ENCODE measurements at regions not wholly inside any gene's neighbourhood (a gene's known extent, or its start where the extent isn't known, plus 50 kb on each side); places are given as distances from the start of the nearest gene placed in this dataset.
"Not testable (repeated sequence)": the region's sequence is repeated elsewhere in the genome, so short reads cannot be mapped to it uniquely, and the experiment has no call there.

GRCh38 chr12:84033162-84033561 is 879.4 kb downstream of the SLC6A15 start:
- no peak for TF ChIP-seq CTCF (IDR thresholded peaks at IDR 0.05)
- peaks cover 5% of the 10 kb centered on the region for H3K9me3 Mint-ChIP-seq
- H3K27me3 Mint-ChIP-seq, result no peaks in the 10 kb centered on the region
- ChIA-PET CTCF (no interaction called here), POLR2A (no interaction called here)
- DNase-seq, result no peak
- intact Hi-C loops (cut with micrococcal nuclease), result no loop called here
- no peaks in the 10 kb centered on the region for H3K36me3 Mint-ChIP-seq (ENCODE audit: low read depth)
- no peak for ATAC-seq (ENCODE audit: low read depth)
- H3K27ac Mint-ChIP-seq, result no peak overlapping the region
- H3K4me3 Mint-ChIP-seq, result no peak overlapping the region
- no peaks in the 10 kb centered on the region for H3K4me1 Mint-ChIP-seq

- POLR2A ChIA-PET; CTCF ChIA-PET; H3K27ac Mint-ChIP-seq; H3K27me3 Mint-ChIP-seq; DNase-seq; H3K4me1 Mint-ChIP-seq; H3K4me3 Mint-ChIP-seq; H3K36me3 Mint-ChIP-seq (ENCODE audit: low read depth); intact Hi-C loops (cut with micrococcal nuclease); ATAC-seq (ENCODE audit: low read depth): not testable (repeated sequence)
- peaks cover 14% of the 10 kb centered on the region for H3K9me3 Mint-ChIP-seq
These were observed 893.9 kb downstream of the SLC6A15 start for GRCh38 chr12:84018556-84019179.

DNA sequence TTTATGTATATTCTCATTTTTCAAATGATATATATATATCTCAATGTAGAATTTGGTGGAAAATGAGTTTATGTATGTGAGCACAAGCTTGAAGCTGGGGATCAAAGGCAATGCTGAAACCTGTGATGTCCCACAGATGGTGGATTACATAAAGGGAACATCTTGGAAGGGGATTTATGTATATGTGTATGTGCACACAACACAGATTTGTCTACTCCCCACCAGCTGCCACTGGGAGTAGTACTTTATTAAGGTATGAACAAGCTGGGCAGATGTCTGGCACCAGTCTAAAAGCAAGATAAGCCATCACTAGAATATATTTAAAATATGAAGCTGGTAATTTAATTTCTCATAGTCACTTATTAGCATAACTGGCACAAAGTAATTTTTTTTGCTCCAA is 895.6 kb downstream of the SLC6A15 start:
- no peaks in the 10 kb centered on the region for H3K4me1 Mint-ChIP-seq
- no peaks in the 10 kb centered on the region for H3K27me3 Mint-ChIP-seq
- H3K27ac Mint-ChIP-seq, result no peak overlapping the region
- intact Hi-C loops (cut with micrococcal nuclease), result no loop called here
- H3K36me3 Mint-ChIP-seq (ENCODE audit: low read depth), result no peaks in the 10 kb centered on the region
- ATAC-seq (ENCODE audit: low read depth) (no peak), DNase-seq (no peak)
- peaks cover 15% of the 10 kb centered on the region for H3K9me3 Mint-ChIP-seq
- POLR2A ChIA-PET, result no interaction called here
- CTCF ChIA-PET, result no interaction called here
- no peak overlapping the region for H3K4me3 Mint-ChIP-seq
- TF ChIP-seq CTCF (IDR thresholded peaks at IDR 0.05), result no peak

GRCh38 chr12:83997423-83997822 is 915.2 kb downstream of the SLC6A15 start:
- ChIA-PET CTCF (no interaction called here), POLR2A (no interaction called here)
- Mint-ChIP-seq H3K4me3 (no peak overlapping the region), H3K36me3 (ENCODE audit: low read depth) (no peaks in the 10 kb centered on the region), H3K4me1 (no peaks in the 10 kb centered on the region), H3K27ac (no peak overlapping the region), H3K27me3 (no peaks in the 10 kb centered on the region), H3K9me3 (peaks cover 2% of the 10 kb centered on the region)
- intact Hi-C loops (cut with micrococcal nuclease), result no loop called here
- no peak for TF ChIP-seq CTCF (IDR thresholded peaks at IDR 0.05)
- no peak for ATAC-seq (ENCODE audit: low read depth)
- DNase-seq, result no peak

- Mint-ChIP-seq H3K4me3 (no peak overlapping the region), H3K27me3 (no peaks in the 10 kb centered on the region), H3K36me3 (ENCODE audit: low read depth) (no peaks in the 10 kb centered on the region), H3K4me1 (no peaks in the 10 kb centered on the region), H3K9me3 (peaks cover 2% of the 10 kb centered on the region), H3K27ac (no peak overlapping the region)
- ChIA-PET POLR2A (no interaction called here), CTCF (no interaction called here)
- intact Hi-C loops (cut with micrococcal nuclease), result no loop called here
- DNase-seq (no peak), ATAC-seq (ENCODE audit: low read depth) (no peak)
- no peak for TF ChIP-seq CTCF (IDR thresholded peaks at IDR 0.05)
These were observed 915.9 kb downstream of the SLC6A15 start for GRCh38 chr12:83996671-83997070.

GRCh38 chr12:83985084-83985483 is 927.5 kb downstream of the SLC6A15 start:
- TF ChIP-seq CTCF (IDR thresholded peaks at IDR 0.05), result no peak
- Mint-ChIP-seq H3K27ac (no peak overlapping the region), H3K9me3 (no peaks in the 10 kb centered on the region), H3K4me3 (no peak overlapping the region), H3K27me3 (no peaks in the 10 kb centered on the region), H3K4me1 (no peaks in the 10 kb centered on the region), H3K36me3 (ENCODE audit: low read depth) (no peaks in the 10 kb centered on the region)
- CTCF ChIA-PET, result no interaction called here
- POLR2A ChIA-PET, result no interaction called here
- ATAC-seq (ENCODE audit: low read depth) (no peak), DNase-seq (no peak)
- intact Hi-C loops (cut with micrococcal nuclease), result no loop called here

Data from activated B cell treated with CpG ODN at 0.5 μM for 24 hours (primary cell).